Thoracic aorta (tissue), 2 donors: ENCODE measurements at regions not wholly inside any gene's neighbourhood (a gene's known extent, or its start where the extent isn't known, plus 50 kb on each side); places are given as distances from the start of the nearest gene placed in this dataset.

ENCODE experiments used
- ATAC-seq: fragments of 150-250 bp; one replicate; pipeline ENCODE4 v1.8.0; 2017; ENCODE audit warnings: low read depth; ENCODE audit not compliant: insufficient number of reproducible peaks, low FRiP score
- DNase-seq: peaks from one replicate; pipeline ENCODE4 v3.0.0-alpha.2; 2020; ENCODE audit warnings: low spot score
- H3K27ac ChIP-seq, 2 donors: fragments of 200-600 bp; sonication (generic); 1 replicate in 1 of 2; 2 replicates in 1 of 2; pipeline ENCODE4 v1.5.1; 2016; ENCODE audit warnings: mild to moderate bottlenecking in 2 of 2, moderate library complexity in 2 of 2
- H3K27me3 ChIP-seq: fragments of 200-600 bp; sonication (generic); replicated peaks from 2 replicates; pipeline ENCODE4 v1.6.0; 2016; ENCODE audit warnings: mild to moderate bottlenecking; ENCODE audit not compliant: insufficient read depth
- H3K36me3 ChIP-seq: fragments of 200-600 bp; sonication (generic); one replicate; pipeline ENCODE4 v1.5.1; 2016
- H3K4me1 ChIP-seq, 2 donors: fragments of 200-600 bp; sonication (generic); 1 replicate in 1 of 2; 2 replicates in 1 of 2; pipeline versions ENCODE4 v1.5.1 to v1.6.0; 2016; ENCODE audit warnings: low read depth in 2 of 2, mild to moderate bottlenecking in 1 of 2; ENCODE audit not compliant: control insufficient read depth in 1 of 2
- H3K4me3 ChIP-seq: fragments of 200-600 bp; sonication (generic); 2 replicates; pipeline ENCODE4 v1.5.1; 2016; ENCODE audit warnings: mild to moderate bottlenecking
- H3K9me3 ChIP-seq: fragments of 200-600 bp; sonication (generic); 2 replicates; pipeline ENCODE4 v1.5.1; 2016
- CTCF ChIP-seq: fragments of 200-600 bp; sonication (generic); IDR thresholded peaks from one replicate; pipeline ENCODE4 v1.5.1; 2019; ENCODE audit warnings: antibody characterized with exemption

- Histone ChIP-seq H3K4me1 (peaks cover 3 to 25% of the 10 kb centered on the region in 2 donors), H3K27ac (no peak overlapping the region), H3K36me3 (no peaks in the 10 kb centered on the region), H3K27me3 (no peaks in the 10 kb centered on the region), H3K4me3 (no peak overlapping the region), H3K9me3 (no peaks in the 10 kb centered on the region)
- TF ChIP-seq CTCF: no peak
- DNase-seq (no peak), ATAC-seq (no peak)
Measured at GRCh38 chr4:137655302-137655701, 123.0 kb upstream of the PCDH18 start.

DNA sequence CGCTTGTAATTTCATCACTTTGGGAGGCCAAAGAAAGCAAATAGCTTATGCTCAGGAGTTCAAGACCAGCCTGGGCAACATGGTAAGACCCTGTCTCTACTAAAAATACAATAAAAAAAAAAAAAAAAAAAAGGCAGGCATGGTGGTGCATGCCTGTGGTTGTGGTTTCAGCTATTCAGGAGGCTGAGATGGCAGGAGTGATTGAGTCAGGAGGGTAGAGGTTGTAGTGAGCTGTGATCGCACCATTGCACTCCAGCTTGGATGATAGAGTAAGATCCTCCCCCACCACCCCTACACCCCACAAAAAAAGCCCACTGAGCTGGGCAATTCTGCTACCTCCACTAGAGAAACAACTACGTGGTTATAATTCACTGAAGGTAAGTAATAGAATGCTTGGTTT is 118.8 kb upstream of the PCDH18 start:
- H3K4me3 ChIP-seq: no peak overlapping the region
- H3K4me1 ChIP-seq: no peaks in the 10 kb centered on the region
- TF ChIP-seq CTCF: no peak
- ATAC-seq (no peak), DNase-seq (no peak)
- no peaks in the 10 kb centered on the region for H3K9me3 ChIP-seq
- H3K36me3 ChIP-seq: no peaks in the 10 kb centered on the region
- no peak overlapping the region for H3K27ac ChIP-seq
- no peaks in the 10 kb centered on the region for H3K27me3 ChIP-seq

GRCh38 chr4:137649711-137650450 is 117.6 kb upstream of the PCDH18 start:
- Histone ChIP-seq H3K9me3 (no peaks in the 10 kb centered on the region), H3K27ac (no peak overlapping the region), H3K4me1 (no peaks in the 10 kb centered on the region)

DNA sequence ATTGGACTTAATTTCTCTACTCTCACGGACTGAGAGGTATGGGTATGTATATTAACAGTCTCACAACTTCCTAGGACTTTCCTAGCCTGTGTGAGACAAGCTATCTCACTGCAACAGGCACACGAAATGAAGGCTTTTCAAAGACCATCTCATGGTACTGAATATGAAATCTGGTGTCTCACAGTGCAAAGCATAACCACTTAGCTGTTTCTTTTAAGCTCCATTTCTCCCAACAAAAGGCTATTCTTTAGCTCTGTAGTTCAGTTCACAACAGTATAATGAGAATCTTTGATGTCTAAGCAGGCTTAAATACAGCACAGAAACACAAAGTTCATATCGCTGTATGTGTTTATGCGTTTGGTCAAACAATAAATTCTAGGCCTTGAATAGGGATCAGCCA is 116.2 kb upstream of the PCDH18 start:
- Histone ChIP-seq H3K27ac (no peak overlapping the region), H3K4me3 (no peak overlapping the region), H3K4me1 (no peaks in the 10 kb centered on the region), H3K27me3 (no peaks in the 10 kb centered on the region), H3K9me3 (no peaks in the 10 kb centered on the region), H3K36me3 (no peaks in the 10 kb centered on the region)
- ATAC-seq (no peak), DNase-seq (no peak)
- no peak for TF ChIP-seq CTCF

More at GRCh38 chr4:137649711-137650450, 117.6 kb upstream of the PCDH18 start:
- DNase-seq (no peak), ATAC-seq (no peak)
- no peak for TF ChIP-seq CTCF
- Histone ChIP-seq H3K27me3 (no peaks in the 10 kb centered on the region), H3K36me3 (no peaks in the 10 kb centered on the region), H3K4me3 (no peak overlapping the region)

DNA sequence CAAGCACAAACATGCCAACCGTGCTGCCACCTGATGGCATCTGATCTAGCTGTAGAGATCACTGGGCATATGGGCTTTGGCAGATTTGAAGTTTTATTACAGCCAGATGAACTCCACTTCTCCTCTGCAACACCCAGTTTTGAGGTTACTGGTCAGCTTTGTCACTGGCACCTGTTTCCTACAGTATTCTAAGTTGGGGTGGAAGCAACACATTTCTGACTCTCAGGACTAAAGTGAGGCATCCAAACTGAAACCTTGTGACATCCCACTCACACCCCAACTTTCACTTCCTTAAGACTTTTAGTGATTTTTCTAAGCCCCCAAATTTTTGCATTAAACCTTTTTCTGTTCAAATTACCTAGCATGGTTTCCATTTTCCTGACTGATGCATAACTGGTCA is 115.1 kb upstream of the PCDH18 start:
- Histone ChIP-seq H3K4me1 (no peaks in the 10 kb centered on the region), H3K4me3 (no peak overlapping the region), H3K9me3 (no peaks in the 10 kb centered on the region), H3K27ac (no peak overlapping the region), H3K36me3 (no peaks in the 10 kb centered on the region), H3K27me3 (no peaks in the 10 kb centered on the region)
- no peak for TF ChIP-seq CTCF
- DNase-seq: no peak
- no peak for ATAC-seq
